NCI-H1436 (cell line): ENCODE measurements at regions not wholly inside any gene's neighbourhood (a gene's known extent, or its start where the extent isn't known, plus 50 kb on each side); places are given as distances from the start of the nearest gene placed in this dataset.
"Not testable (repeated sequence)": the region's sequence is repeated elsewhere in the genome, so short reads cannot be mapped to it uniquely, and the experiment has no call there.

Experiments used
- DNase-seq: peaks from one replicate; lab custom pipeline; 2025; lab: John Stamatoyannopoulos, UW

- DNase-seq: no peak
Measured at GRCh38 chr16:79864032-79864780, 263.7 kb upstream of the MAF start.

GRCh38 chr16:79863128-79864031 lies 262.8 kb upstream of the MAF start:
- no peak for DNase-seq

GRCh38 chr16:79862601-79863000 lies 262.1 kb upstream of the MAF start:
- DNase-seq: no peak

GRCh38 chr16:79856581-79856980 lies 256.0 kb upstream of the MAF start:
- no peak for DNase-seq

- DNase-seq: no peak
Measured at GRCh38 chr16:79850348-79850747, 249.8 kb upstream of the MAF start.

GRCh38 chr16:79849119-79849518 lies 248.6 kb upstream of the MAF start:
- DNase-seq: no peak

- no peak for DNase-seq
Measured at GRCh38 chr16:79848719-79849118, 248.2 kb upstream of the MAF start.

GRCh38 chr16:79847569-79847968 lies 247.0 kb upstream of the MAF start:
- no peak for DNase-seq

- DNase-seq: no peak
Measured at GRCh38 chr16:79847101-79847500, 246.6 kb upstream of the MAF start.

- no peak for DNase-seq
Measured at GRCh38 chr16:79845734-79846135, 245.2 kb upstream of the MAF start.

GRCh38 chr16:79845033-79845733 lies 244.6 kb upstream of the MAF start:
- DNase-seq: no peak

- DNase-seq: no peak
Measured at GRCh38 chr16:79844603-79845002, 244.1 kb upstream of the MAF start.

- DNase-seq: no peak
Measured at GRCh38 chr16:79843631-79844043, 243.1 kb upstream of the MAF start.

- no peak for DNase-seq
Measured at GRCh38 chr16:79843145-79843544, 242.6 kb upstream of the MAF start.

GRCh38 chr16:79842197-79842596 lies 241.7 kb upstream of the MAF start:
- DNase-seq: no peak

- DNase-seq: no peak
Measured at GRCh38 chr16:79839466-79840341, 239.2 kb upstream of the MAF start.

GRCh38 chr16:79838496-79839259 lies 238.1 kb upstream of the MAF start:
- DNase-seq: no peak

- no peak for DNase-seq
Measured at GRCh38 chr16:79836144-79836543, 235.6 kb upstream of the MAF start.

- DNase-seq: no peak
Measured at GRCh38 chr16:79835194-79835593, 234.7 kb upstream of the MAF start.

- DNase-seq: no peak
Measured at GRCh38 chr16:79834720-79835119, 234.2 kb upstream of the MAF start.

- not testable (repeated sequence) for DNase-seq
Measured at GRCh38 chr16:79834003-79834402, 233.5 kb upstream of the MAF start.
